Mesenchymal stem cell (in vitro differentiated cells and primary cell): ENCODE measurements at regions not wholly inside any gene's neighbourhood (a gene's known extent, or its start where the extent isn't known, plus 50 kb on each side); places are given as distances from the start of the nearest gene placed in this dataset.
A peak's percentile ranks its signal among the peaks of the same experiment; 100 is the strongest.

ENCODE experiments used
- DNase-seq: peaks from one replicate; pipeline ENCODE4 v3.0.0-alpha.2; 2013
- H2AFZ ChIP-seq: one replicate; pipeline ENCODE4 v1.6.1; 2013; ENCODE audit warnings: low read depth, mild to moderate bottlenecking, control low read depth, inconsistent platforms, low read length, moderate library complexity
- H2AK5ac ChIP-seq: 2 replicates; pipeline ENCODE4 v1.6.1; 2013; ENCODE audit warnings: low read length, moderate library complexity, mild to moderate bottlenecking, inconsistent platforms; ENCODE audit not compliant: severe bottlenecking
- H2BK120ac ChIP-seq: one replicate; pipeline ENCODE4 v1.6.1; 2013; ENCODE audit warnings: low read depth, mild to moderate bottlenecking, inconsistent platforms, low read length, moderate library complexity
- H2BK12ac ChIP-seq, 2 experiments: one replicate each; pipeline ENCODE4 v1.6.1; 2013; ENCODE audit warnings: inconsistent platforms in 2 of 2, low read length in 2 of 2, mild to moderate bottlenecking in 2 of 2, moderate library complexity in 2 of 2, control low read depth in 1 of 2
- H2BK15ac ChIP-seq: one replicate; pipeline ENCODE4 v1.6.1; 2013; ENCODE audit warnings: mild to moderate bottlenecking, low read depth, inconsistent platforms; ENCODE audit not compliant: poor library complexity, severe bottlenecking
- H2BK5ac ChIP-seq: 2 replicates; pipeline ENCODE4 v1.6.1; 2013; ENCODE audit warnings: low read depth, mild to moderate bottlenecking, low read length, control low read depth, inconsistent platforms; ENCODE audit not compliant: poor library complexity, severe bottlenecking
- H3K14ac ChIP-seq, 2 experiments: one replicate each; pipeline ENCODE4 v1.6.1; 2013; ENCODE audit warnings: inconsistent platforms in 2 of 2, low read length in 2 of 2, control low read depth in 1 of 2, mild to moderate bottlenecking in 1 of 2, moderate library complexity in 1 of 2
- H3K18ac ChIP-seq, 2 experiments: one replicate each; pipeline ENCODE4 v1.6.1; 2013; ENCODE audit warnings: inconsistent platforms in 2 of 2, low read length in 2 of 2, control low read depth in 1 of 2, low read depth in 1 of 2, mild to moderate bottlenecking in 1 of 2
- H3K23ac ChIP-seq, 2 experiments: one replicate each; pipeline ENCODE4 v1.6.1; 2013; ENCODE audit warnings: inconsistent platforms in 2 of 2, low read length in 2 of 2, mild to moderate bottlenecking in 2 of 2, moderate library complexity in 2 of 2, control low read depth in 1 of 2
- H3K27ac ChIP-seq: 2 replicates; pipeline ENCODE4 v1.5.1; 2013; ENCODE audit warnings: mild to moderate bottlenecking, moderate library complexity, low read length, control low read depth, inconsistent platforms; ENCODE audit not compliant: poor library complexity, severe bottlenecking
- H3K27me3 ChIP-seq, 2 experiments: 2 replicates each; pipeline versions ENCODE4 v1.6.1 to v1.7.0; 2013; ENCODE audit warnings: low read length in 2 of 2, mild to moderate bottlenecking in 2 of 2, moderate library complexity in 2 of 2, control low read depth in 1 of 2, inconsistent platforms in 1 of 2; ENCODE audit not compliant: control insufficient read depth in 1 of 2, insufficient read depth in 1 of 2
- H3K36me3 ChIP-seq, 2 experiments: 2 replicates each; pipeline versions ENCODE4 v1.6.1 to v1.7.0; 2013; ENCODE audit warnings: low read length in 2 of 2, control low read depth in 1 of 2, inconsistent platforms in 1 of 2, low read depth in 1 of 2, mild to moderate bottlenecking in 1 of 2; ENCODE audit not compliant: insufficient read depth in 2 of 2, control insufficient read depth in 1 of 2
- H3K4ac ChIP-seq, 2 experiments: one replicate each; pipeline ENCODE4 v1.6.1; 2013; ENCODE audit warnings: inconsistent platforms in 2 of 2, low read length in 2 of 2, mild to moderate bottlenecking in 2 of 2, moderate library complexity in 2 of 2, control low read depth in 1 of 2, low read depth in 1 of 2
- H3K4me1 ChIP-seq: 2 replicates; pipeline ENCODE4 v1.6.1; 2013; ENCODE audit warnings: low read depth, low read length, control low read depth; ENCODE audit not compliant: control insufficient read depth, insufficient read depth
- H3K4me2 ChIP-seq: 2 replicates; pipeline ENCODE4 v1.6.1; 2013; ENCODE audit warnings: low read length, mild to moderate bottlenecking, inconsistent platforms; ENCODE audit not compliant: poor library complexity, severe bottlenecking
- H3K4me3 ChIP-seq, 2 experiments: 2 replicates each; pipeline versions ENCODE4 v1.5.1 to v1.7.0; 2013; ENCODE audit warnings: low read length in 2 of 2, mild to moderate bottlenecking in 2 of 2, control low read depth in 1 of 2, low read depth in 1 of 2; ENCODE audit not compliant: insufficient read depth in 1 of 2
- H3K79me1 ChIP-seq: replicated peaks from 2 replicates; pipeline ENCODE4 v1.6.1; 2013; ENCODE audit warnings: mild to moderate bottlenecking, control low read depth, low read length, inconsistent platforms; ENCODE audit not compliant: poor library complexity, severe bottlenecking
- H3K9ac ChIP-seq: 2 replicates; pipeline ENCODE4 v1.7.0; 2013; ENCODE audit warnings: mild to moderate bottlenecking, low read length, moderate library complexity
- H3K9me3 ChIP-seq: 2 replicates; pipeline ENCODE4 v1.7.0; 2013; ENCODE audit warnings: mild to moderate bottlenecking, low read length; ENCODE audit not compliant: control insufficient read depth
- H4K8ac ChIP-seq: one replicate; pipeline ENCODE4 v1.6.1; 2013; ENCODE audit warnings: inconsistent platforms, mild to moderate bottlenecking, low read length, moderate library complexity
- H4K91ac ChIP-seq: one replicate; pipeline ENCODE4 v1.6.1; 2013; ENCODE audit warnings: mild to moderate bottlenecking, low read length, inconsistent platforms
- WGBS: methylation state at CpG from one replicate; pipeline ENCODE4 v1.1.7; 2013; ENCODE audit warnings: mixed read lengths; 5-methylcytosine and 5-hydroxymethylcytosine counted together

- no peaks in the 10 kb centered on the region for H3K79me1 ChIP-seq
- DNase-seq = no peak
- H3K18ac ChIP-seq = peak overlapping the region; percentile 85 to 93
- peak overlapping the region; percentile 91 for H4K8ac ChIP-seq
- H2BK120ac ChIP-seq = peak overlapping the region; percentile 23
- 97% methylated on average over 6 of the region's 7 CpGs for WGBS
- no peak overlapping the region for H3K23ac ChIP-seq
- no peak overlapping the region for H3K9ac ChIP-seq
- peak overlapping the region; percentile 89 for H4K91ac ChIP-seq
- peak overlapping the region in 1 of 2 experiments; percentile 44 for H3K14ac ChIP-seq
- H3K27me3 ChIP-seq = no peaks in the 10 kb centered on the region
- H3K27ac ChIP-seq = no peak overlapping the region
- peak overlapping the region; percentile 46 for H2BK15ac ChIP-seq
- no peak overlapping the region for H2AFZ ChIP-seq
- no peaks in the 10 kb centered on the region for H3K9me3 ChIP-seq
- H2BK5ac ChIP-seq = no peak overlapping the region
- peaks cover 22% of the 10 kb centered on the region for H3K4me1 ChIP-seq
- no peaks in the 10 kb centered on the region for H3K36me3 ChIP-seq
- no peak overlapping the region for H3K4me2 ChIP-seq
- H3K4me3 ChIP-seq = no peak overlapping the region
- H2BK12ac ChIP-seq = peak overlapping the region; percentile 99 to 100
- peak overlapping the region; percentile 10 to 24 for H3K4ac ChIP-seq
- H2AK5ac ChIP-seq = peak overlapping the region; percentile 43
Observed at GRCh38 chr9:105062222-105062855, 134.4 kb upstream of the ABCA1 start.

- H2BK12ac ChIP-seq = peak overlapping the region; percentile 98 to 100
- peak overlapping the region in 1 of 2 experiments; percentile 99 for H3K14ac ChIP-seq
- H3K4me1 ChIP-seq = peaks cover 22% of the 10 kb centered on the region
- H3K18ac ChIP-seq = peak overlapping the region; percentile 99 to 100
- H4K91ac ChIP-seq = peak overlapping the region; percentile 100
- no peaks in the 10 kb centered on the region for H3K79me1 ChIP-seq
- H3K9me3 ChIP-seq = peaks cover 7% of the 10 kb centered on the region
- H2BK120ac ChIP-seq = peak overlapping the region; percentile 98
- peak overlapping the region; percentile 80 for H3K9ac ChIP-seq
- no peaks in the 10 kb centered on the region for H3K27me3 ChIP-seq
- peak overlapping the region; percentile 65 to 98 for H3K23ac ChIP-seq
- DNase-seq = peak; percentile 99
- no peak overlapping the region for H3K4me2 ChIP-seq
- H2AFZ ChIP-seq = peak overlapping the region; percentile 23
- peak overlapping the region; percentile 96 for H4K8ac ChIP-seq
- H3K4ac ChIP-seq = peak overlapping the region; percentile 100
- no peaks in the 10 kb centered on the region for H3K36me3 ChIP-seq
- WGBS = 21% methylated on average over 11 of the region's 12 CpGs
- peak overlapping the region; percentile 87 for H2BK15ac ChIP-seq
- peak overlapping the region; percentile 99 for H2AK5ac ChIP-seq
- peak overlapping the region; percentile 97 for H3K27ac ChIP-seq
- H2BK5ac ChIP-seq = peak overlapping the region; percentile 98
- H3K4me3 ChIP-seq = peak overlapping the region in 1 of 2 experiments; percentile 28
Observed at GRCh38 chr9:105064248-105065097, 136.5 kb upstream of the ABCA1 start.

- Histone ChIP-seq H3K79me1 (no peaks in the 10 kb centered on the region), H3K27ac (peak overlapping the region; percentile 97), H3K4me2 (no peak overlapping the region), H3K4me1 (peaks cover 25% of the 10 kb centered on the region), H2BK12ac (peak overlapping the region; percentile 96 to 99), H3K9ac (peak overlapping the region; percentile 80), H3K4me3 (peak overlapping the region in 1 of 2 experiments; percentile 25), H4K91ac (peak overlapping the region; percentile 92), H4K8ac (peak overlapping the region; percentile 78), H3K36me3 (no peaks in the 10 kb centered on the region), H3K14ac (peak overlapping the region in 1 of 2 experiments; percentile 70), H2AK5ac (peak overlapping the region; percentile 98), H2AFZ (peak overlapping the region; percentile 23), H3K9me3 (peaks cover 7% of the 10 kb centered on the region), H2BK120ac (peak overlapping the region; percentile 69), H3K4ac (peak overlapping the region; percentile 69 to 90), H2BK15ac (no peak overlapping the region), H3K18ac (peak overlapping the region; percentile 91 to 96), H3K27me3 (no peaks in the 10 kb centered on the region), H3K23ac (no peak overlapping the region), H2BK5ac (peak overlapping the region; percentile 98)
- WGBS = 98% methylated on average over 16 of the region's 17 CpGs
- DNase-seq = no peak
Observed at GRCh38 chr9:105065098-105066088, 137.4 kb upstream of the ABCA1 start.
